CD4-positive, CD25-positive, alpha-beta regulatory T cell (primary cell): ENCODE measurements at regions not wholly inside any gene's neighbourhood (a gene's known extent, or its start where the extent isn't known, plus 50 kb on each side); places are given as distances from the start of the nearest gene placed in this dataset.

ENCODE experiments used
- ATAC-seq, 2 donors: fragments of 150-1000 bp; cut with Tn5 transposase; one replicate each; pipeline ENCODE4 v1.10.0; 2021; ENCODE audit warnings: low read depth in 2 of 2, moderate number of reproducible peaks in 2 of 2, moderate library complexity in 1 of 2
- DNase-seq, 3 donors: peaks; one replicate each; pipeline versions ENCODE4 v3.0.0 to v3.0.0-alpha.2; 2012 to 2022; ENCODE audit warnings: mixed read lengths in 1 of 3
- H3K27ac ChIP-seq: one replicate; pipeline ENCODE4 v1.7.0; 2013; ENCODE audit warnings: mild to moderate bottlenecking, low read length; ENCODE audit not compliant: insufficient read depth, poor library complexity, severe bottlenecking
- H3K27me3 ChIP-seq: one replicate; pipeline ENCODE4 v1.7.0; 2013; ENCODE audit warnings: low read length; ENCODE audit not compliant: control insufficient read depth, insufficient read depth
- H3K36me3 ChIP-seq: one replicate; pipeline ENCODE4 v1.7.0; 2013; ENCODE audit warnings: mild to moderate bottlenecking, low read length, moderate library complexity; ENCODE audit not compliant: control insufficient read depth, insufficient read depth
- H3K4me1 ChIP-seq: 2 replicates; pipeline ENCODE4 v1.7.0; 2013; ENCODE audit warnings: mild to moderate bottlenecking, low read length; ENCODE audit not compliant: insufficient read depth, control insufficient read depth, poor library complexity, severe bottlenecking
- H3K4me3 ChIP-seq: one replicate; pipeline ENCODE4 v1.7.0; 2013; ENCODE audit warnings: low read depth, mild to moderate bottlenecking, low read length, moderate library complexity
- H3K9me3 ChIP-seq, 2 experiments: 1 replicate in 1 of 2; 2 replicates in 1 of 2; pipeline ENCODE4 v1.7.0; 2013; ENCODE audit warnings: low read length in 2 of 2, mild to moderate bottlenecking in 1 of 2, moderate library complexity in 1 of 2; ENCODE audit not compliant: control insufficient read depth in 2 of 2
- H3K27ac Mint-ChIP-seq, 3 donors: one replicate each; pipeline ENCODE4 v1.8.0; 2020 to 2022; ENCODE audit warnings: mild to moderate bottlenecking in 3 of 3, mixed read lengths in 3 of 3, moderate library complexity in 2 of 3
- H3K27me3 Mint-ChIP-seq: one replicate; pipeline ENCODE4 v1.8.0; 2022; ENCODE audit warnings: mild to moderate bottlenecking, mixed read lengths
- H3K36me3 Mint-ChIP-seq: one replicate; pipeline ENCODE4 v1.8.0; 2020; ENCODE audit warnings: mixed read lengths
- H3K4me1 Mint-ChIP-seq, 4 donors: one replicate each; pipeline ENCODE4 v1.8.0; 2020 to 2022; ENCODE audit warnings: mixed read lengths in 4 of 4, mild to moderate bottlenecking in 1 of 4
- H3K4me3 Mint-ChIP-seq, 4 donors: one replicate each; pipeline ENCODE4 v1.8.0; 2020 to 2022; ENCODE audit warnings: mild to moderate bottlenecking in 4 of 4, mixed read lengths in 4 of 4, moderate library complexity in 3 of 4
- H3K9me3 Mint-ChIP-seq, 7 donors: one replicate each; pipeline ENCODE4 v1.8.0; 2020 to 2022; ENCODE audit warnings: mixed read lengths in 7 of 7, mild to moderate bottlenecking in 3 of 7, moderate library complexity in 2 of 7

DNA sequence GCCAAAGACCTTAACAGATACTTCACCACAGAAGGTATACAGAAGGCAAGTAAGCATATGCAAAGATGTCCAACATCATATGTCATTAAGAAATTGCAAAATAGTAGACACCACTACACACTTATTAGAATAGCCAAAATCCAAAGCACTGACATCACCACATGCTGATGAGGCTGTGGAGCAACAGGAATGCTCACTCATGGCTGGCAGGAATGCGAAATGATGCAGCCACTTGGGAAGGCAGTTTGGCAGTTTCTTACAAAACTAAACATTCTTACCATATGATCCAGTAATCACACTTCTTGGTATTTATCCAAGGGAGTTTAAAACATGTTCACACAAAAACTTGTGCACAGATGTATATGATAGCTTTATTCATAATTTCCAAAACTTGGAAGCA is 261.2 kb upstream of the AJAP1 start:
- Histone ChIP-seq H3K4me1 (no peaks in the 10 kb centered on the region), H3K27ac (no peak overlapping the region), H3K9me3 (no peaks in the 10 kb centered on the region), H3K4me3 (no peak overlapping the region), H3K27me3 (no peaks in the 10 kb centered on the region), H3K36me3 (no peaks in the 10 kb centered on the region)
- Mint-ChIP-seq H3K27me3 (no peaks in the 10 kb centered on the region), H3K36me3 (no peaks in the 10 kb centered on the region), H3K4me1 (peaks cover 0 to 4% (median 0%) of the 10 kb centered on the region in 4 donors), H3K4me3 (no peak overlapping the region), H3K9me3 (peaks cover 0 to 17% (median 4%) of the 10 kb centered on the region in 7 donors), H3K27ac (no peak overlapping the region)
- DNase-seq = no peak
- no peak for ATAC-seq

DNA sequence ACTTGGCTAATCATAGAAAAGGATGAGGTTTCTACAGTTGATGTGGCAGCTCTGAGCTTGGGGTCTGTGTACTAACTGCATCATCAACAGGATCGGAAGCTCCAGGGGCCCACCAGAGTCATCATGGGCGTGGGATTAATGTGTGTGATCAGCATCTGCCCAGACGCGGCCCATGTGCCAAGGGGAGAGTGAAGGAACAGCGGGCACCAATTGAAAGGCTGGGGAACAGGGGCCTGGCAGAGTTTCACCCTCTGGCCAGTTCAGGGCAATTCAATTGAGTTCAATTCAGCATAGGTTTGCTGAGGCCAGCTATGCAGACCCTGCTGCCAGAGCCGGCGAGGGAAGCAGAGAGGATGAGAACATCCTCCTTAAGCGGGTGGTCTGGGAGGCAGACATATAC is 260.0 kb upstream of the AJAP1 start:
- no peak overlapping the region for H3K27ac ChIP-seq
- no peak overlapping the region for H3K4me3 Mint-ChIP-seq
- no peaks in the 10 kb centered on the region for H3K9me3 ChIP-seq
- H3K36me3 ChIP-seq = no peaks in the 10 kb centered on the region
- peaks cover 4% of the 10 kb centered on the region for H3K27me3 Mint-ChIP-seq
- H3K4me1 Mint-ChIP-seq = peaks cover 0 to 4% (median 0%) of the 10 kb centered on the region in 4 donors
- DNase-seq = no peak
- no peaks in the 10 kb centered on the region for H3K36me3 Mint-ChIP-seq
- H3K4me1 ChIP-seq = no peaks in the 10 kb centered on the region
- no peak for ATAC-seq
- H3K4me3 ChIP-seq = no peak overlapping the region
- no peak overlapping the region for H3K27ac Mint-ChIP-seq
- H3K27me3 ChIP-seq = no peaks in the 10 kb centered on the region
- H3K9me3 Mint-ChIP-seq = peaks cover 0 to 17% (median 4%) of the 10 kb centered on the region in 7 donors

DNA sequence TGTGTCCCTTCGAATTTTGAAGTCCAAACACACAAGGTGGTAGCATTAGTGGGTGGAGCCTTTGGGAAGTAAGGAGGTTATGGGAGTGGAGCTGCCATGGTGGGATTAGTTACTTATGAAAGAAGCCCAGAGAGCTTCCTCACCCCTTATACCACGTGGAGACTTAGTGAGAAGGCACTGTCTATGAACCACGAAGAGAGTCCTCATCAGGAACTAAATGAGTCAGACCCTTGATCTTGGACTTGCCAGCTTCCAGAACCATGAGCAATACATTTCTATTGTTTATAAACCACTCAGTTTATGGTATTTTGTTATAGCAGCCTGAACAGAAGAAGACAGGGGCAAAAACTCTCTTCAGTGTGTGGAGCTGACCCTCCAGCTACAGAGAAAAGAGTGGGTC is 259.3 kb upstream of the AJAP1 start:
- Mint-ChIP-seq H3K4me3 (no peak overlapping the region), H3K36me3 (no peaks in the 10 kb centered on the region)
- no peaks in the 10 kb centered on the region for H3K27me3 ChIP-seq

DNA sequence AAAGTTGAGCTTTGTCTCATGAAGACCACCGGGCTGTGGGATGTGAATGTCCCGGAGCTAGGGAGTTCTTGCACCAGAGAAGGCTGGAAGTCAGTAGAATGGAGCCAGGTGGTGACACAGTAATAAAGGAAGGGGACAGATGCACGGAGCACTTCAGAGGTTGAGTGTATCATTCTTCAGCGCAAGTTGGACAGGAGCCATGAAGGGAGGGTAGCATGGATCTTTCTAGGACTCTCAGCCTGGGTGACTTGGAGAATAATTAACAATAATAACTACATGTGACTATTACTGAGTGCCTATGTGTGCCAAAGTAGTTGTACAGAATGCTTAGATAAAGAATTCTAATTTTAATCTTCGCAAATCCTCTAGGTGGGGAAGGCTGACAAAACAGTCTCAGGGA is 258.7 kb upstream of the AJAP1 start:
- peaks cover 0 to 4% (median 0%) of the 10 kb centered on the region in 4 donors for H3K4me1 Mint-ChIP-seq
- H3K27ac Mint-ChIP-seq = no peak overlapping the region
- H3K36me3 Mint-ChIP-seq = no peaks in the 10 kb centered on the region
- Histone ChIP-seq H3K9me3 (no peaks in the 10 kb centered on the region), H3K4me3 (no peak overlapping the region), H3K27ac (no peak overlapping the region), H3K4me1 (no peaks in the 10 kb centered on the region), H3K36me3 (no peaks in the 10 kb centered on the region), H3K27me3 (no peaks in the 10 kb centered on the region)
- peaks cover 0 to 17% (median 4%) of the 10 kb centered on the region in 7 donors for H3K9me3 Mint-ChIP-seq
- H3K4me3 Mint-ChIP-seq = no peak overlapping the region
- ATAC-seq = no peak
- no peak for DNase-seq
- H3K27me3 Mint-ChIP-seq = peaks cover 4% of the 10 kb centered on the region

More for the DNA sequence above, 259.3 kb upstream of the AJAP1 start:
- no peak overlapping the region for H3K27ac Mint-ChIP-seq
- Histone ChIP-seq H3K4me3 (no peak overlapping the region), H3K27ac (no peak overlapping the region), H3K4me1 (no peaks in the 10 kb centered on the region), H3K36me3 (no peaks in the 10 kb centered on the region), H3K9me3 (no peaks in the 10 kb centered on the region)
- H3K9me3 Mint-ChIP-seq = peaks cover 0 to 17% (median 4%) of the 10 kb centered on the region in 7 donors
- H3K27me3 Mint-ChIP-seq = peaks cover 4% of the 10 kb centered on the region
- H3K4me1 Mint-ChIP-seq = peaks cover 0 to 4% (median 0%) of the 10 kb centered on the region in 4 donors
- ATAC-seq (no peak), DNase-seq (no peak)

DNA sequence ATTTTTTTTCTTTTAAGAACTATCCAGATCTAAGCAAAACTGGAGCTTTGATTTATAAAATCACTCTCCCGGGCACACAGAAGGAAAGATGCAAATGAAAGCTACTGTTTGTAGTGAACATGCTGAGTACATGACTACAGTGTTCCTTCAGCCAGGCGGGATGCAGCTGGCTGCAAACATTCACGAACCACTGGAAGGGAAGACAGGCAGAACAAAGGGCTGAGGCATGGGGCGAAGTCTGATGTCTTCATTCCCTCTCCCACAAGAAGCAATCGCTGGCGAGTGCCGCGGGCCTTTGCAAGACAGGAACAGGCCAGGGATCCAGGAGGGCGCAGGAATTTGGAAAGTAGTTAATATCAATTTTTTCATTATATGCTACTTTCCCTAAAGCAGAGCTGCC is 257.9 kb upstream of the AJAP1 start:
- Histone ChIP-seq H3K9me3 (no peaks in the 10 kb centered on the region), H3K27ac (no peak overlapping the region), H3K4me1 (no peaks in the 10 kb centered on the region), H3K36me3 (no peaks in the 10 kb centered on the region), H3K27me3 (no peaks in the 10 kb centered on the region), H3K4me3 (no peak overlapping the region)
- peaks cover 0 to 17% (median 4%) of the 10 kb centered on the region in 7 donors for H3K9me3 Mint-ChIP-seq
- no peaks in the 10 kb centered on the region for H3K4me1 Mint-ChIP-seq
- H3K36me3 Mint-ChIP-seq = no peaks in the 10 kb centered on the region
- H3K27me3 Mint-ChIP-seq = peaks cover 4% of the 10 kb centered on the region
- DNase-seq (no peak), ATAC-seq (no peak)
- no peak overlapping the region for H3K4me3 Mint-ChIP-seq
- no peak overlapping the region for H3K27ac Mint-ChIP-seq

DNA sequence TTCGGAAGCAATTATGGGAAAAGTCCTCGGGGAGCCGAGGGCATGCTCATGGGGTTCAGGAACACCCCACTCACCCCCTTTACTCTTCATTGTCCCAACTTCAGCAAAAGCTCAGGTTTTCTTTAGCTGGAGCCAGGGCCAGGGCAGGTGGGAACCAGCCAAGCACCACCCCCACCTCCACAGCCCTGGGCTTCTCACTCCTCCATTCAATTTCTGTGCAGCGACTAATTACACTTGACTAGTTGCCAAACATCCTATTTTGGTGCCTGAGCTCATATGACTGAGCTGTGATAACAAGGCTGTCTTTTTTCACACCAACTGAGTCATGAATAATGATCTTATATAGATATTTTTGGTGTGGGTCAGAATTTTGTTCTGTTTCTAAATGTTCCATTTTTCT is 257.2 kb upstream of the AJAP1 start:
- H3K36me3 ChIP-seq = no peaks in the 10 kb centered on the region
- peaks cover 0 to 16% (median 4%) of the 10 kb centered on the region in 7 donors for H3K9me3 Mint-ChIP-seq
- peaks cover 4% of the 10 kb centered on the region for H3K27me3 Mint-ChIP-seq

DNA sequence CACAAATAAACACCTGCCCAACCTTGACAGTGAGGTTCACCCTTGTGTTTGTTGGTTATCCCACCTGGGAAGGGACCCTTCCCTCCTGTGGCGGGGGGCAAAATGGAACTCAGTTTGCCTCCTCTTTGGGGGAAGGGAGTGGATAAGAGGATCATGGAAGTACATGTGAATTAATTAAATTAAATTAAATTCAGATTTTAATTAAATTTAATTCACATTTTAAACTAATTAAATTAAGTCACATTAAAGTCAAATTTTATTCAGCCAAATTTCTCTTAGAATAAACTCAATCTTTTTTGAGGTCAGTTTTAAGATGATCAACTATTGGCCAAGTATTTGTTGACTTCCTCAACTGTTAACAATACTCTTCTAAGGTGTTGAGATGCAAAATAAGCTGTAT is 252.4 kb upstream of the AJAP1 start:
- Histone ChIP-seq H3K27me3 (no peaks in the 10 kb centered on the region), H3K9me3 (no peaks in the 10 kb centered on the region), H3K27ac (no peak overlapping the region), H3K4me1 (no peaks in the 10 kb centered on the region), H3K36me3 (no peaks in the 10 kb centered on the region), H3K4me3 (no peak overlapping the region)
- Mint-ChIP-seq H3K4me1 (no peaks in the 10 kb centered on the region), H3K36me3 (no peaks in the 10 kb centered on the region), H3K27ac (no peak overlapping the region), H3K4me3 (no peak overlapping the region), H3K27me3 (peaks cover 4% of the 10 kb centered on the region), H3K9me3 (peaks cover 0 to 3% (median 0%) of the 10 kb centered on the region in 7 donors)
- ATAC-seq (no peak), DNase-seq (no peak)

More for the DNA sequence above, 257.2 kb upstream of the AJAP1 start:
- no peak for DNase-seq
- Mint-ChIP-seq H3K4me3 (no peak overlapping the region), H3K4me1 (no peaks in the 10 kb centered on the region), H3K36me3 (no peaks in the 10 kb centered on the region), H3K27ac (no peak overlapping the region)
- ATAC-seq = no peak
- Histone ChIP-seq H3K4me1 (no peaks in the 10 kb centered on the region), H3K27me3 (no peaks in the 10 kb centered on the region), H3K27ac (no peak overlapping the region), H3K4me3 (no peak overlapping the region), H3K9me3 (no peaks in the 10 kb centered on the region)

DNA sequence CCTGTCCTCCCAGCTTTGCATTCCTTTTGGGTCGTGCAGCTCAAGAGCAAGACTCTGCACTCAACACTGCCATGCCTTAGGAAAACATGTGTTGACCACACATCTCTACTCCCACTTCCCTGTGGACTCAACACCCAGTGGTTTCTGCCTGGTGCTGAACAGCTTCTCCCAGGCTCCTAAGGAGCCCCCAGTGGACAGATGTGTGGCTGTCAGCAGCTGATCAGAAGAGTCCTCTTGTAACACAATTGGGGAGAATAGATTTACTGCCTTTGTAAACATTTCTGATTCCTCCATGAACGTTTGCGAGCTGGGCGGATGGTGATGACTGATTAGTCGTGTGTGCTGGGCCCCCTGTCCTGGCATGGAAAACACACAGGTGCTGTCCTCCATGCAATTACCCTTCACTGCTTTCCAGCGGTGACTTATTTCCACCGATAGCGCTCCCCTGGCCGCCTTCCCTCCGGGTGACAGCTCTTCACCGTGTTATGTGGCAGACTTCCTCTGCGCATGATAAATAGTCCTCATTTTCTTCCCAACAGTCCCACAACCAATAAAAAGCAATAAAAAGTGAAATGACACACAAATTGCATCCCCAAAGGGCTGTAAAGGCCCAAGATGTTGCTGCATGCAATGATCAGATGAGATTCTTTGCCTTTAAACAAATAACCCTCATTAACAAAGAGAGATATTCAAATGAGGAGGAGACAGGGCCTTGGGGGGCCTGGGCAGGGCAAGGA is 249.4 kb upstream of the AJAP1 start:
- no peaks in the 10 kb centered on the region for H3K27me3 Mint-ChIP-seq
- ATAC-seq = no peak
- DNase-seq = no peak
- no peak overlapping the region for H3K27ac Mint-ChIP-seq
- H3K4me1 Mint-ChIP-seq = no peaks in the 10 kb centered on the region
- Histone ChIP-seq H3K36me3 (no peaks in the 10 kb centered on the region), H3K27ac (no peak overlapping the region), H3K4me1 (no peaks in the 10 kb centered on the region), H3K27me3 (no peaks in the 10 kb centered on the region), H3K9me3 (no peaks in the 10 kb centered on the region), H3K4me3 (no peak overlapping the region)
- H3K36me3 Mint-ChIP-seq = no peaks in the 10 kb centered on the region
- H3K4me3 Mint-ChIP-seq = no peak overlapping the region
- H3K9me3 Mint-ChIP-seq = peaks cover 0 to 2% (median 0%) of the 10 kb centered on the region in 7 donors
